Stimulated activated CD4-positive, alpha-beta T cell treated with anti-CD3 and anti-CD28 coated beads, Interleukin-15, amount 100 ng/mL, for 24 hours (primary cell): ENCODE measurements at regions not wholly inside any gene's neighbourhood (a gene's known extent, or its start where the extent isn't known, plus 50 kb on each side); places are given as distances from the start of the nearest gene placed in this dataset.

Experiments used
- DNase-seq: peaks from one replicate; pipeline ENCODE4 v3.0.0-alpha.2; 2020

DNA sequence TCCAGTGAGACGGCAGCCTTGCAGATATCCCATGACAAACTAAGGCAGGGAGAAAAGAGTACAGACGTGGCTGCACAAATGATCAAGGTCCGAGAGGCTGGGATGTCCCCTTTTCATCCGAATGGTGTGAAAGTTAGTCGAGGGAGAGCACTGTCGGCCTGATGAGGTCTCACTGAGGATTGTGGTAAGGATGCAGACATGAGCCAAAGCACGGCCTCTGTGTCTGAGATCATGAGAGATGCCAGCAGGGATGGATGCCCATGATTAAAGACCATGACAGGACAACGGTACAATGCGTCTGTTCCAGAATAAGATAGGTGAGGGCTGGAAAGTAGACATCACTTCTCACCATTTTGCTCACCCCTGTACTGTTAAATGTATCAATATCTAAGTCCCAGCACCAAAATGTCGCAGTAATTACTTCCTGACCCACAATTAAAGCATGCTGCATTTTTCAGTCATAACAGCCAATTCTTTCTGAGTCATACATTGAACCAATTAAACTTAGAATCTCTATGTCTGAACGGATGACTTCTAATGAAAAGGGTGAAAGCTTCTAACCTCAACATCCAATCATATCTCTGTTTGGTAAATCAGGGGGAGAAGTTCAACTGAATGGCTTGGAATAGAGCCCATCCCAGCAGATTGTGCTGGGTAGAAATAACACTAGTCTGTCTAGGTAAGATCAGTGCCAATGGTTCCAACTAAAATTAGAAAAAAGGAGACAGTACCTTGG, 249.6 kb upstream of the SOX5 start:
- DNase-seq = no peak

DNA sequence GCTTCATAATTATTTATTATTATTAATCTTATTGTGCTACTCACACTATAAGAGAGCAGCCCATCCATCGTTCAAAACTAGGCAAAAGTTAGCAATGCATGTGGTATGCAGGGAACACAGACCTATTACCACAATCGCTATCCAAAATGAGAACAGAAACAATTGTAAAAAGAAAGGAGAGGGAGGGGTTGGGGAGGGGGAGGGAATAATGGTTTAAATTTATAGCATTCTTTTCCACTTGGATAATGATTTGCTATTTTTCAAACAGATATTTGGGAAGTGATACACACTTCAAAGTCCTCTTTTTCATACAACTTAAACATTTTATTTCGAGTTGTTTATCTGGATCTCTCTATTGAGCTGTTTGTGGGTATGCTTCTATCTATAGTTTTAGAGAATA, 248.6 kb upstream of the SOX5 start:
- no peak for DNase-seq

GRCh38 chr12:24197532-24197931, 248.1 kb upstream of the SOX5 start:
- no peak for DNase-seq

DNA sequence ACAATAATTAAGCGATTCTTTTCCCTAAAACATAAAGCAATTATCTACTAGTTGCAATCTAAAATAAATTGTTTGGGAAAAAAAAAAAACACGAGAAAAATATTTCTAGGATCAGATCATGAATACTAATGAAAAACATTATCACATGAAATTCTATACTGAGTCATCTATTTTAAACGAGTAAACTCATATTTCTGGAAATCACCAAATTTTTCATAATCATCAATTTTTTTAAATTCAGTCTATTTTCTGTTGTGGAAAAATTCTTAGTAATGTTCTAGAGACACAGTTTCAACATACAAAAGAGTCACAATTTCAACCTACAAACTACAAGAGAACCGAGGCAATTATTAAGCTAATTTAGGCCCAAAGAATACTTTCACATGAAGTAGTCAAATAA, 245.6 kb upstream of the SOX5 start:
- no peak for DNase-seq

GRCh38 chr12:24191117-24191516, 241.6 kb upstream of the SOX5 start:
- DNase-seq = no peak

- no peak for DNase-seq
Measured at GRCh38 chr12:24185782-24186181, 236.3 kb upstream of the SOX5 start.

- DNase-seq = no peak
Measured at GRCh38 chr12:24177889-24178288, 228.4 kb upstream of the SOX5 start.

DNA sequence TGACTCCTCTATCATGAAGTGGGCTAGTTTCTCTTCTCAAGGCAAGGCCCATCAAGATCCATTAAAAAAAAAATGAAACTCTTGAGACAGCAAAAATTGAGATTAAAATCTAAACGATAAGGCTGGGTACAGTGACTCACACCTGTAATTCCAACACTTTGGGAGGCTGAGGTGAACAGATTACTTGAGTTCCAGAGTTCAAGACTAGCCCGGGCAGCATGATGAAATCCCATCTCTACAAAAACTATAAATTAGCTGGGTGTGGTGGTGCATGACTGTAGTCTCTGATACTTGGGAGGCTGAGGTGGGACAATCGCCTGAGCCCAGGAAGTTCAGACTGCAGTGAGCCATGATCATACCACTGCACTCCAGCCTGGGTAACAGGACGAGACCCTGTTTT, 226.5 kb upstream of the SOX5 start:
- no peak for DNase-seq

- no peak for DNase-seq
Measured at GRCh38 chr12:24175284-24175683, 225.8 kb upstream of the SOX5 start.

GRCh38 chr12:24173067-24173466, 223.6 kb upstream of the SOX5 start:
- DNase-seq = no peak

DNA sequence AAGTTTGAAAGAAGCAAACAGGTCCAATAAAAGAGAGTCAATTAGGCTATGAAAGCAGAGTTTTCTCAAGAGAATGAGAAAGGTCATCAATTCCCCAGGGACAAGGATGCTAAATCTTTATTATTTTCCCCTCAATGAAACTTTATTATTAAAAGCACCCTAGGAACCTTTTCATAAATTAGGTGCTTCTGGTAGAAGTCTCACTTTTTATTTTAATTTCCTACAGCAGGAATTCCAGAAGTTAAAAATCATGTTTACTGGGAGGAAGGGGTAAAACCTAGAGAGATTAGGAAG, 223.2 kb upstream of the SOX5 start:
- DNase-seq = no peak

GRCh38 chr12:24172031-24172772, 222.7 kb upstream of the SOX5 start:
- no peak for DNase-seq

- DNase-seq = no peak
Measured at GRCh38 chr12:24155042-24155441, 205.6 kb upstream of the SOX5 start.

DNA sequence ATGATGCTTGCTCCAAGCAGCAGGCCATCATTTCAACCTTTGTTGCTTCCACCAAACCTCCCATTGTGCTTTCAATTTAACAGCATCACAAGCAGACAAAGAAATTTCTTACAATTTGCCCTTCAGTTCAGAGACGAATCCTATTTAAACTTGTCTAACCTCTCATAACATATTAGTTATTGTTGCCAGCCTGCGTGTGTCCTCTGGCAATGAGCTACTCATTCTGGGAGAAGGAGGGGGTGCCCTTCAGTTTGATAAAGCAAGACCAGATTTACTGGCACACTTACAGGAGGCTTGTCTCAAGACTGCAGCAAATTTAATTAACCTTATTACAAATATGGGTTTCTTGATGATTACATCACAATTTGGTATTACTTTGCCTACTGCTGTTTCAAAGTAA, 203.6 kb upstream of the SOX5 start:
- DNase-seq = no peak

DNA sequence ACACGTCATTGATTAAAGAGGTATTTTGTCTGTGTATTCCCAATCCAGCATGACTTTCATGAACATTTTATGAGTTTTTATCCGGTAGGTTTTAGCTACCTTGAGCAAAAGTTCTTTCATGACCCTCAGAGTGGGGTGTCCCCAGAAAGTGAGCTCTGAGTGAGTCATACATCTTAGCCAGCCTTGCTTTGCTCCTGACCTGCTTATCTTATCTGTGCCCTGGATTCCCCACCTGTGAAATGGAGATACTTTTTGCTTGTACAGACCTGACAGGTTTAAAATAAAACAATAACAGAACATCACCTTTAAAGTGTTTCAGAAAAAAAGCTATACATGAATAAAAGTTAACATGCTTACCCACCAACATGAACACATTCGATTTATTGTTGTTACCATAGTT, 202.8 kb upstream of the SOX5 start:
- no peak for DNase-seq

GRCh38 chr12:24143928-24144327, 194.5 kb upstream of the SOX5 start:
- no peak for DNase-seq

- DNase-seq = no peak
Measured at GRCh38 chr12:24139035-24139434, 189.6 kb upstream of the SOX5 start.

DNA sequence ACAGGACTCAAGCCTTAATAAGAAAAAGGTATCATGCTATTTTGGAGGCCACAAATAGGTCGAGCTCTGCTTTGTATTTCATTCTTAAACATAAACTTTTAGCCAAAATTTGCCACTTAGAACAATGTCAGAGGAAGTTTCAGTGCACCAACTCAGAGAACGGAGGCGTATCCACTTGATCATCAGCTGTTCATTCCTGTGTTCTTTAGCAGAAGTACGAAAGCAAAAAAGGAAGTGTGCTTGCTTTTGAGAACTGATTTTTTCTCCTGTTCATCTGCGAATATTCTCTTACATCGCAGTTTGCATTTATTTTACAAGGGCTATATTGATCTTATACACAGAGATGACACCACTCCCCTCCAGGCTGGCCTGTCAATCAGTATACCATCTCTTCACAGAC, 188.6 kb upstream of the SOX5 start:
- no peak for DNase-seq

DNA sequence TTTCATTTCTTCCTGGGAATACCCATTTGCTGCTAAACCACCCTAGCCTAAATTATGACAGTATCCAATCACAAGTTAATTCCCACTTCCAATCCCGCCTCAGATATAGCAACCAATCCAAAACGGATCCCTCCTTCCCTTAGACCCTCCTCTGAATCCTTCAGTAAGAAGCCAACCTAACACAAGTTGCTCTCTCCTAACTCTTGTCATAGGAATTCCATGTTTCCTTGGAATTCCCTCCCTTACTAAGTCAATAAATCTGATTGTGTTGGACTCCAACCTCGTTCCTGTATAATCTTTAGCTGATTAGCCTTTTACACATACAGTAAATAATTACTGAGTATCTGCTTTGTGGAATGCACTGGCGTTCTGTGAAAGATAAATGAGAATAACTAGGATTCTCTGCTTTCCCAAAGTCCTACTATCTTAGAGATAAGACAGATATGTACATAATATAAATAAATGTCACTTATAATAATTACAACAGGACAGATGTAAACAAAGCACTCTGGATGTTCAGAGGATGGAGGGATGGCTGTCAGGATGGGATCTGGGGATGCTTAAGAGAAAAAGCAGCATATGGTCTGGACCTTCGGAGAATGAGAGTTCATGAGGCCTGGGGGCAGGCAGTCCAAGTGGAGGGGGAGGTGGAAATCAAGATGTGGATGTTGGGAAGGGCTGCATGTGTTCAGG, 185.8 kb upstream of the SOX5 start:
- no peak for DNase-seq

DNA sequence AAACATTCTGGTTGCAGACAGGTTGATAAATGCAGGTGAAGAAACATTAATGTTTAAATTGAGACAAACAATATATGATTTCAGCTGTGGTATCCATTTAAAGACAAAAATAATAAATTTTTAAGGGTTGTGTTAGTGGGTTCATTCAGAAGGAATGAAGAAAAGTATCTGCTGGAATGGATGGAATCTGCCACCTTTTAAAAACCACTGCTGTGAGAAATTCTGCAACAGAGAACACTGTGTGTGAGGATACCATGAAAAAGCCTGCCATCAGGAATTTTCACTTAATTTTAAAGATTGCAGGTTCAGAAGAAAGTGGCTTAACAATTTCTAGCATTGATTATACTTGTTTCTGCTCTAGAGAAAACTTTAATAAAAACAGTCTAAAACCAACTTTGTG, 184.6 kb upstream of the SOX5 start:
- no peak for DNase-seq

- no peak for DNase-seq
Measured at GRCh38 chr12:24133384-24133783, 183.9 kb upstream of the SOX5 start.

GRCh38 chr12:24127919-24128721, 178.7 kb upstream of the SOX5 start:
- DNase-seq = no peak

DNA sequence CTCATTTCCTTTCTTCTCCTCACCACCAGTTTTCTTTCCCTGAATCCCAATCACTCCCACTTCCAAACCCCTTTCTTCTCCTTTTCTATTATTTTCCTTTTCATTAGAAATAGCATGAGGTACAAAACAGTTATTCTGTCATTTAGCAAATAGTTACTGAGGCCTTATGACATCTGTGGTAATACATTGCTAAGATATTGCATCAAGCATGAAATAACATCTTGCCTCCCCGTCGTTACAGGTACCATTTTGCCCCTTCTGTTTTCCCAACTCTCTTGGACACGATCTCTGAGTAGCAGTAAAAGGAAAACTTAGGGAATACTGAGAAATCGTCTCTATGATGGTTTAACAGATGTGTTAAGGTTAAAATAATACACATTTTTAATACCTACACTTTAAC, 175.8 kb upstream of the SOX5 start:
- DNase-seq = no peak

DNA sequence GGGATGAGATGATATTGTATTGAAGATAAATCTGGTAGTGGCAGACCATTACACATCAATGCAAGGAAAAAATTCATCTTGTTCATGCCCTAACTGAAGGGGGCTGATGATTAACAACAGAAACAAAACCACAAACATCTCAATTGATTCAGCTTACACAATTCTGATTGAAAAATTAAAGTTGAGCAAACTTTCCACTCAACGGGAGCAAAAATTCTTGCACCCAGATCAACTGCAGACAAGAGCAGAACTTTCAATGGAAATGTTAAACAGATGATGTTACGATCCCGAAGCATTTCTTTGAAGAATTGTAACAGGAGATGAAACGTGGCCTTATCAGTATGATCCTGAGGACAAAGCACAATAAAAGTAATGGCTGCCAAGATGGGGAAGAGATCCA, 172.4 kb upstream of the SOX5 start:
- no peak for DNase-seq
